K562 (cell line): ENCODE measurements at regions not wholly inside any gene's neighbourhood (a gene's known extent, or its start where the extent isn't known, plus 50 kb on each side); places are given as distances from the start of the nearest gene placed in this dataset.

Experiments
- CBX1 ChIP-seq: sonication (generic); IDR thresholded peaks from 2 replicates; pipeline ENCODE4 v1.6.1; 2016; ENCODE audit warnings: antibody characterized with exemption, low read depth, mild to moderate bottlenecking
- CREB1 ChIP-seq, 2 experiments: sonication (generic) in 1 of 2; formaldehyde crosslinking in 1 of 2; IDR thresholded peaks; 2 replicates each; pipeline versions ENCODE4 v1.6.1 to v1.8.0; 2012 to 2022; ENCODE audit warnings: inconsistent platforms in 1 of 2, mild to moderate bottlenecking in 1 of 2, missing genetic modification reagents in 1 of 2, moderate library complexity in 1 of 2
- CTCF ChIP-seq, 3 experiments: IDR thresholded peaks in 2 of 3; conservative IDR thresholded peaks in 1 of 3; 2 replicates each; pipeline ENCODE4 v1.5.1; 2011 to 2012; ENCODE audit warnings: low read length in 3 of 3, mild to moderate bottlenecking in 3 of 3, control low read depth in 2 of 3, improper control_type of control experiment in 1 of 3, inconsistent platforms in 1 of 3, low read depth in 1 of 3, mixed read lengths in 1 of 3, moderate library complexity in 1 of 3; ENCODE audit not compliant: insufficient read depth in 2 of 3
- ESRRB ChIP-seq: fragments of 250-450 bp; sonication (Bioruptor Pico); IDR thresholded peaks from 2 replicates; pipeline ENCODE4 v1.5.0; 2020; ENCODE audit warnings: mild to moderate bottlenecking, moderate library complexity, borderline replicate concordance
- FOXK2 ChIP-seq, 2 experiments: fragments of 450-650 bp; IDR thresholded peaks in 1 of 2; conservative IDR thresholded peaks in 1 of 2; 2 replicates each; pipeline ENCODE4 v1.6.1; 2016; ENCODE audit warnings: low read depth in 2 of 2, mild to moderate bottlenecking in 1 of 2
- MTF1 ChIP-seq: fragments of 250-450 bp; sonication (Bioruptor Pico); IDR thresholded peaks from 2 replicates; pipeline ENCODE4 v1.9.0; 2021; ENCODE audit warnings: moderate library complexity, mild to moderate bottlenecking, inconsistent platforms, borderline replicate concordance
- TCF7L2 ChIP-seq: fragments of 150-350 bp; IDR thresholded peaks from 2 replicates; pipeline ENCODE4 v1.6.1; 2016; ENCODE audit warnings: low read depth, mild to moderate bottlenecking, low read length, moderate library complexity
- USF1 ChIP-seq: sonication (generic); formaldehyde crosslinking; IDR thresholded peaks from 2 replicates; pipeline ENCODE4 v1.9.0; 2022; ENCODE audit warnings: mild to moderate bottlenecking, missing genetic modification reagents
- ZNF24 ChIP-seq: fragments of 450-650 bp; IDR thresholded peaks from 2 replicates; pipeline ENCODE4 v1.6.1; 2016
- ZNF282 ChIP-seq: sonication (generic); formaldehyde crosslinking; IDR thresholded peaks from 2 replicates; pipeline ENCODE4 v1.8.1; 2023; ENCODE audit warnings: missing genetic modification reagents
- ZNF347 ChIP-seq: fragments of 450-650 bp; formaldehyde crosslinking; IDR thresholded peaks from 2 replicates; pipeline ENCODE4 v1.4.0; 2020; ENCODE audit warnings: low read depth, mild to moderate bottlenecking, moderate library complexity

GRCh38 chr2:123953846-123954245 lies 71.2 kb upstream of the CNTNAP5 start:
- TF ChIP-seq CTCF (IDR thresholded peaks at IDR 0.05 in 2 of 3, conservative IDR thresholded peaks at IDR 0.05 in 1 of 3; ENCODE audit: insufficient read depth in 2 of 3, low read depth in 1 of 3, low read length in 3 of 3) (no peak), CBX1 (no peak), MTF1 (CRISPR knock-in tag) (no peak), ZNF24 (no peak), USF1 (CRISPR knock-in tag) (no peak), TCF7L2 (no peak), ESRRB (CRISPR knock-in tag) (no peak), CREB1 (IDR thresholded peaks at IDR 0.05) (no peak), CREB1 (CRISPR knock-in tag; IDR thresholded peaks at IDR 0.05) (no peak), ZNF347 (CRISPR knock-in tag) (no peak), FOXK2 (conservative IDR thresholded peaks at IDR 0.05 in 1 of 2, IDR thresholded peaks at IDR 0.05 in 1 of 2; ENCODE audit: low read depth in 2 of 2) (no peak), ZNF282 (CRISPR knock-in tag) (no peak)
